Activated T-helper 1 cell treated with Interleukin-2 at 50 U/mL for 16 hours (primary cell): ENCODE measurements at regions not wholly inside any gene's neighbourhood (a gene's known extent, or its start where the extent isn't known, plus 50 kb on each side); places are given as distances from the start of the nearest gene placed in this dataset.

Source experiments
- DNase-seq: peaks from one replicate; pipeline ENCODE4 v3.0.0-alpha.2; 2020; ENCODE audit warnings: low read depth

DNA sequence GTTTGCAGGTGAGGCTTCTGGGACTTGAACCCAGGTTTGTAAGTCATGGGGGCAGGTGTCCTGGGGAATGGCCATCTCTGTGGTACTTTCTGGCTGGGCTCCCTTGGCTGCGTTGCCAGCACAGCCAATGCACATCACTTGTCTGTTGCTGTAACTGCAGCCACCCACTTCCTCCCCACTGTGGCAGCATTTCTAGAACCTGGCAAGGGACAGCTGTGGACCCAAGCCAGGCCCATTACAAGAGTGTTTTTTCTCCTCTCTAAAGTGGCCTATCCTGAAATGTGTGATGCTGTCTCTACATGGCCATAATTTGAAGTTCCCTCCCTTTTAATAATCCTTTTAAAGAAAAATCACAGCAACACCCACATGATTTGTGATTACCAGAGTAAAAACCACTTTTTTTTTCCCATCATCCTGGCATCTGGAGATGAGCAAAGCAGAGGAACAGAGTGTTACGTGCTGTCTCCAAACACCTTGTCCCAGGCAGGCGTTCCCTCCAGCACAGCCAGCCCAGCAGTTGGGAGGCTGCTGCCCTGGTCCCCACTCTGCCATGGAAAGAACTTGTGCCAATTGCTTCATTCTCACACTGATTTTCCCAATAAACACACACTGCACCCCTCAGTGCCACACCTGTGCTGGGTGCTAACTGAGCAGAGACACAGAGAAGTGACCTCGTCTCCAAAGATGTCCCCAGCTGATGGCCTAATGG lies 360.6 kb upstream of the USP24 start:
- DNase-seq = no peak

- no peak for DNase-seq
Observed at GRCh38 chr1:55574691-55575225, 359.6 kb upstream of the USP24 start.

- DNase-seq = no peak
Observed at GRCh38 chr1:55572878-55573734, 357.9 kb upstream of the USP24 start.

DNA sequence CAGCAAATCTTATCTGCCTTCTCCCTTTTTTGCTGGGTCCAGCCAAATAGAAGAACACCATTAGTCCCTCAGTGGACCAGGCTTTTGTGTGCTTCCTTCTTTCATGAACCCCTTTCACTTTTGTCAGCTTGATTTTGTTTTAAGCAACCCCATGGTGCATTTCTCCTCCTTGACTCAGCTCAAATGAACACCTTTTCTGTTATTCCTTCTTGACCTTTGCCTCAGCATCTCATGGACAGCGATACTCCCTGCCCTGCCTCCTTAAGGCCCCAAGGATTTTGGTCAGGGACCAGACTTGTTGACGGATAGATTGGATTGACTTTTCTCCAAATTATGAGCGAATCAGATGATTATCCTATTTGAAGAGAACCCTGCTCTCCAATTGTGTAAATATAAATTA lies 356.6 kb upstream of the USP24 start:
- DNase-seq = no peak

- DNase-seq = no peak
Observed at GRCh38 chr1:55569417-55569816, 354.3 kb upstream of the USP24 start.

DNA sequence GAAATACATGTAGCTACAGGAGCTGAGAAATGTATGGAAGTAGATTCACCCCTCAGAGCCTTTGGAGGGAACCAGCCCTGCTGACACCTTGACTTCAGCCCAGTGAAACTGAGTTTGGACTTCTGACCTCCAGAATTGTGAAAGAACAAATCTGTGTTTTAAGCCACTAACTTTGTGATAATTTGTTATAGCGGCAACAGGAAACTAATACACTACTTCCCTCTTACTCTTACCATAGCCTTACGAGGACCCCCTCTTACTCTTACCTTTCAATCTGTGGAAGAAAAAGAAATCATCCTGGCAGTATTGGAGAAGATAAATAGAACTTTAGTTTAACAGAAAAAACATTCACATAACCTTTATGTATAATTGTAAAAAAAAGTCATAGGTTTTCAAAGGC lies 353.6 kb upstream of the USP24 start:
- no peak for DNase-seq

DNA sequence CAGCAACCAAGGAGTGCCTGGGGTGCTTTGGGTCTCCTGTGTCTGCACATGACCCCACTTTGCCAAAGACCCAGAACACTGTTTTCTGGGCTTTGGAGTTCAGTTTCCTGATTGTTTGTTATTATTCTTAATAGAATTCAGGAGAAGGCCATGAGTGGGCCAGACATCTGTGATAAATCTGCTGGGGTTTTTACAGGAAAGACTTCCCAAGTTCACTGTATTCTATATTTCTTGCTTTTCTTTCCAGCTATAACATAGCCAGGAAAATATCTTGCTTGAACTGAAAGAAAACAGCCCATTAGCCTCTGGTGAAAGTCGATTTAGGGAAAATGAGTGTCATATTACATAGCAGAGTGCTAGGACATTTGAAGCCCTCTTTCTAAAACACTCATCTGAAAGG lies 345.1 kb upstream of the USP24 start:
- DNase-seq = no peak

- DNase-seq = no peak
Observed at GRCh38 chr1:55559842-55560241, 344.7 kb upstream of the USP24 start.

DNA sequence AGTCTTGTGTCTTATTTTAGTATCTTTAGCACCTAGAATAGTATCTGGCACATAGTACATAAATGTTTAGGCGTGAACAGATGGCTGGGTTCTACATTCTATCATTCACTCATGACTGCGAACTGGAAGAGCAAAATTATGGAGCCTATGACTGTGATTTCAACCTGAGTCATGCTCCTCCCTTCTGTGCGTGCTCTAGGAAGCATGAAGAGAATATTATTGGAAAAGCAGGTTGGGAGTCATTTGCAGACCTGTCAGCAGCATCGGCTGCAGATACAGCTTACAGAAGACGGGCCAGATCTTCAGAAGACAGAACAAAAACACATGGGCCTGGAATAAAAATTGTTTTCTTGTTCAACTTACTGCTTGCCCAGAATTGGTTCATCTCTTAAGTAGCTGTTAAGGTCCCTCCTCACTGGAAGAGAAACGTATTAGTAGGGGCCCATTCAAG lies 344.0 kb upstream of the USP24 start:
- DNase-seq = no peak

DNA sequence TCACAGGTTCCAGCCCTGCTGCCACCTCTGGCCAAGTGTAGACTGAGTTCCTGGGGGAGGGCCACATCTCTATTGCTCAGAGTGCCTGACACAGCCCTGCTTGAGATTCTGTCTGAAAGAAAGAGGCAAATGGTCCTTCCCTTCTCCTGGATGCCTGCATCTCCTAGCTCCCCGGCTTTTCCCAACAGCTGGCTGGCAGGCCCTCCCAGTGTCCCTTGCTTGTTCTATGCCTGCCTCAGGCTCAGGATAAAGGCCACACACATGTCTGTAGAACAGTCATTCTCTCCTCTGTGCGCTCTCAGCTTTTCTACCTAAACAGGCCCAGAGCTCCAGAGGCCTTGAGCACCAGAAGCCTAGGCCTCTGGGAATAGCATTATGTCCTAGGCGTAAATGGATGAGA lies 343.4 kb upstream of the USP24 start:
- DNase-seq = no peak

DNA sequence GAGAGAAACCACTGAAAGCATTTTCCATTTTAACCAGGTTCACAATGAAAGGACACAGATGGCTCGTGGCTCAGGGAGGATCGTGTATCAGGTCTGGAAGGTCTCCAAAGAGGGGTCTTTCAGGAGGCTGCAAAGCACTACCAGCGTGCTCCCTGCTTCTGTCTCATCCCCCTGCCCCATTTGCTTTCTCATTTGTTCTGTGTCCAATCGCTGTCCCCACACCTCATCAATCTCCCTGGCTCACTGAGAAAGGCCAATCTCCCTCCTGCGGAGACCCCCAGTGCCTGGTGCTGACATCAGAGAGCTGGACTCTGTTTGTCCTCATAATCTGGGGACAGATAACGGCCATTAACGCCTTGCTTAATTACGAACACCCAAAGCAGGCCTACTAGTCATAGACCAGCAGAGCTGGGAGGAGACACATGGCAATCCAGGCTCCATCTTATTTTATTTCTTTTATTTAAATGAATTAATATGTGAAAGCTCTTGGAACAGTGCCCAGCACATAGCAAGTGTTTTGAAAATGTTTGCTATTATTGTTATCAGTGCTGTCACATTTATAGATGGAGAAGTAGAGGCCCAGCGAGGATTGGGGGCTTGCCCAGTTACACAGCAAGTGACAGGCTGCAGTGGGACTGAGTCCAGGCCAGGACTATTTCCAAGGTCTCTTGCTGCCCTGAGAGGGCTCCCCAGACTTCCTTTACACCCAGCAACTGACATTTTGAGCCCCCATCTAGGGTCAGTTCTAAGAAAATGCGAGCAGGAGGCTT lies 341.0 kb upstream of the USP24 start:
- no peak for DNase-seq

DNA sequence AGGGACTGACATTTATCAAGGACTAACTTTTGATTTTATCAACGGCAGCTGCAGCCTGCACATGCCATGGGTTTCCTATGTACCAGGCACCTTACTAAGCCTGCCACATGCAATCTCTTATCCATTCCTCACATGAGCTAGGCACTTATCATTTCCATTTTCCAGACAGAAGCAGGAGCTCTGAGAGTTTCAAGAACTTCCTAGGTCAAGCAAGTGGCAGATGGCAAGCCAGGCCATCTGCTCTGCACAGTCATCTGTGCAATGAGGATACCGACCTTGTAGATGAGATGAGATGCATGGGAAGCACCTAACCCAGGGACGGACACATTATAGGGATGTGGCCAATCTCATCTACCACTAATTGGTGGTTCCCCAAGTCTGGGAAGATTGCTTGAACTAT lies 339.4 kb upstream of the USP24 start:
- DNase-seq = no peak

DNA sequence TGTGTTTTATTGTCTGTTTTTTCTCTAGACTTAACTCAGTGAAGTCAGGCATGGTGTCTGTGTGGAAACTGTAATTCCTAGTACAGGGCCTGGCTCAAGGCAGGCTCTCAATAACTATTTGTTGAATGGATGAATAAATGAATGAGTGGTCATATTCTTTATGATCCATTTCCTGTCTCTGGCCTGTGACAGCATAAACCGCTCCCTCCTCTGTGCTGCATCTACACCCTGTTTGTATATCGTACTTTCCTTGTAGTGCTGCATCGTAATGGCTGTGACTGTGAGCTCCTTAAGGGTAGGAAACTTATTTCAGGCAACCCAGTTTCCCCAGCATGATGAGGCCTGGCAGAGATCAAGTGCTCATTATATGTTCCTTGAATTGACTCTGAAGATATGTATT lies 337.5 kb upstream of the USP24 start:
- no peak for DNase-seq

DNA sequence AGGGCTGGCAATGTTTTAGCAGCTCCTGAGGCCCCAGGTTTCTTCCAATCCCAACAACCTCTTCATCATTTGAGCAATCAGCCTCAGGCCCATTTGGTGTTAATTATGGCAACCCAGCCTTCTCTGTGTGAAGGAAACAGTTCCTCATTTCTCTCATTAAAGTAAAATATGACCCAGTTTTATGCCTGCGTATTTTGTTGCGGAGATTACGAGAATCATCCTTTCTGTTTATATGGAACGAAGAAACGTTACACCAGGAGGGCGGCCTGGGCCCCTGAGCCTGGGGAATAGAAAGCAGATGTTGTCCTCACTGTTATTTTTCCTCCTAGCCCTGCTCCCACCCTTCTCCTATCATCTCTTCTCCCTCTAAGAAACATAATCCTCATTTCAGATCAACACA lies 332.2 kb upstream of the USP24 start:
- DNase-seq = no peak

- no peak for DNase-seq
Observed at GRCh38 chr1:55546553-55546952, 331.4 kb upstream of the USP24 start.

DNA sequence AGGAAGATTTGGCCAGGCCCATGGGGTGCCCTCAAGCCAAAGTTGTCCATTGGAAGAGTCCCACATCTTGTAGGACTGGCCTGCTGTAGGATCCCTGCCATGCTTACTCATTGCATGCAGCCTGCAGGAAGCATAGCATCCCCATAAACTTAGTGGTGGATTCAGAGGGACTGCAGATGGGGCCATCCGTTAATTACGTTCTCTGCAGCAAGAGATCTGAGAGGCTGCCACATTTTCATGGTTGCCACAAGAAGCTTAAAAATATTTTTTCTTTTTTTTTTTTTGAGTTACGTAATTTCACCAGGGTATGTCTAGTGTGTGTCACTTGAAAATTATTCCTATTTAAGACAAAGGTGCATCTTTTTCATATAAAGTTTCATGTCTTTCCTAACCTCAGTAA lies 329.7 kb upstream of the USP24 start:
- no peak for DNase-seq

DNA sequence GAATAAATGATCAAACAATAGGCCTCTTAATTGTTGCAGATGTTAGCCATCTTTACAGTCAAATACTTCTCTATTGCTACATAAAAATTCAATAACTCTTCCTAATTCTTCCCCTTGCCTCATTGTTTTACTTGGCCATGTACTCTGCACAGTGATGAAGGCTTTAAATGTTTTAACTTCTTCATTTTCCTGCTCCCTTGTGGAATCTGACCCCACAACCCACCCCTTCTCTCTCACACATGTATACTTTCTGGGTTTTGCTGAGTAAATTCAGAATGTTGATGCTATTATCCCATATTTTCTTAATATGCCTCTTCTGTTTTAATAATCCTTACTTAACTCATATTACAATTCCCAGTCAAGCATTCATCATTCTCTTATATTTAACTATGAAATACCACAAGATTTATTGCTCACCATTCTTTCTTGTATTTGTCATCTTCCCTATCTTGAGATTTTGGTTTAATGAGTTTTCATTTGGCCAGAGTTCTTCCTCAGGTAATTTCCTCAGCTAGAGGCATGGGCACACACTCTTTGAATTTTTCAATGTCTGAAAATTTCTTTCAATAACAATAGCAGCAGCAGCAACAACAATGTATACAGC lies 327.8 kb upstream of the USP24 start:
- no peak for DNase-seq

- DNase-seq = no peak
Observed at GRCh38 chr1:55541296-55541695, 326.1 kb upstream of the USP24 start.

DNA sequence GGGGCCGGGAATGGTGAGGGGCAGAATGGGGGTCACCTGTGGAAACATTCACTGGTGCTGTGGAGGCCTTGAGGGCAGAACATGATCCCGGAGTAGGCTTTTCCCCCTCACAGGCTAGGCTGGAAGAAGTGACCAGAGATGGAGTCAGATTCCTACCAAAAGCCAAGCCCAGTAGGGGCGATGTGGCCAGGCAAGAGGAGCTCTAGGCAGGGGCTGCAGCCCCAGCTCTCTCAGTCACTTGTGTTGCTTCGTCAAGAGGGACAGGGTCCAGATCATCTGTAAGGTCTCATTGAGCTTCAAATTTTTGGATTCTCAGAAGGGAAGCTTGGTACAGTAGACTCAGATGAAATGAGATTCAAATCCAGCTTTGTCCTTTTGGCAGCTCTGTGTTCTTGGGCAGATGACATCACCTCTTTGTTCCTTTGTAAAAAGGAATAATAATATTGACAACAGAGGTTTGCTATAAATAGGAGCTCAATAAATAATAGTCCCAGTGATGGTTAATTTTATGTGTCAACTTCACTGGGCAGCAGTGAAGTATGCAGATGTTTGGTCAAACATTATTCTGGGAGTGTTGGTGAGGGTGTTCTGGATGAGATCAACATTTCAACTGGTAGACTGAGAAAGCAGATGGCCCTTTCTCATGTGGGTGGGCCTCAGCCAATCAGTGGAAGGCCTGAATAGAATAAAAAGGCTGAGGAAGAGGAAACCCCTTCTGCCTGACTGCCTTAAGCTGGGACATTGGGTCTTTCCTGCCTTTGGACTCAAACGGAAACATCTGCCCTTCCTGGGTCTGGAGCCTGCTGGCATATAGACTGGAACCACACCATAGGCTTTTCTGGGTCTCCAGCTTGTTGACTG lies 324.7 kb upstream of the USP24 start:
- DNase-seq = no peak

- no peak for DNase-seq
Observed at GRCh38 chr1:55538428-55538827, 323.3 kb upstream of the USP24 start.

DNA sequence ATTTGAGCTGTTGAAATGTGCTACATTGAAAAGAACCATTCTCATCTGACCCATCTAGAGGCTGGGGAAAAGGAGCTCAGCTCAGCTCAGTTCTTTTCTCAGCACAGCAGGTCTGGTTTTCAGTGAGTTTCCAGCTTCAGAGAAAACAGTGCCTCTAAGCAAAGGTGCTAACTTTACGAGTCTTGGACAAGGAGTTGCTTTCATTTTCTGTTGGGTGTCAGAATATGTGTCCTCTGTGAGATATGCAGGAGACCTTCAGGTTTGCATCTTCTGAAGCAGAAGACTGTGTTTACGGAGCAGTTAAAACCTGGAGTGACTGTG lies 321.3 kb upstream of the USP24 start:
- no peak for DNase-seq
